ENCODE measurements at regions not wholly inside any gene's neighbourhood (a gene's known extent, or its start where the extent isn't known, plus 50 kb on each side); places are given as distances from the start of the nearest gene placed in this dataset.

GRCh38 chr2:35741556-35741955 is 614.0 kb upstream of the CRIM1 start:
- Histone ChIP-seq H3K9me3 (ENCODE audit: low read length) (no peaks in the 10 kb centered on the region), H3K79me2 (replicated peaks; ENCODE audit: insufficient read depth, low read length) (no peaks in the 10 kb centered on the region), H3K36me3 (ENCODE audit: insufficient read depth, low read length) (no peaks in the 10 kb centered on the region), H2AFZ (ENCODE audit: low read depth, low read length) (no peak overlapping the region), H3K4me2 (ENCODE audit: low read length) (no peak overlapping the region), H3K27me3 (ENCODE audit: insufficient read depth, low read depth, low read length) (no peaks in the 10 kb centered on the region), H3K9ac (ENCODE audit: low read length) (no peak overlapping the region), H3K4me3 (ENCODE audit: low read length) (no peak overlapping the region), H4K20me1 (ENCODE audit: insufficient read depth) (no peaks in the 10 kb centered on the region), H3K9me2 (ENCODE audit: insufficient read depth, low read length) (no peaks in the 10 kb centered on the region), H3K27ac (ENCODE audit: low read length) (no peak overlapping the region), H3F3A (ENCODE audit: insufficient read depth, low read length, poor library complexity, severe bottlenecking) (no peaks in the 10 kb centered on the region)
- TF ChIP-seq CTCF (IDR thresholded peaks at IDR 0.05; ENCODE audit: poor library complexity, severe bottlenecking), result no peak
- no peak for TF ChIP-seq POLR2AphosphoS5 (IDR thresholded peaks at IDR 0.05)
- no peak for TF ChIP-seq EP300 (conservative IDR thresholded peaks at IDR 0.05; ENCODE audit: poor library complexity, severe bottlenecking)
- TF ChIP-seq MXI1 (conservative IDR thresholded peaks at IDR 0.05; ENCODE audit: poor library complexity, severe bottlenecking), result no peak
- no peak for TF ChIP-seq TAF1 (IDR thresholded peaks at IDR 0.05; ENCODE audit: low read depth)
- no peak for TF ChIP-seq SMC3 (conservative IDR thresholded peaks at IDR 0.05; ENCODE audit: poor library complexity)
- TF ChIP-seq RAD21 (conservative IDR thresholded peaks at IDR 0.05), result no peak
- no peak for TF ChIP-seq REST (IDR thresholded peaks at IDR 0.05; ENCODE audit: borderline replicate concordance)
- TF ChIP-seq EZH2 (IDR thresholded peaks at IDR 0.05; ENCODE audit: borderline replicate concordance, insufficient read depth, low read length, poor library complexity, severe bottlenecking), result no peak

- Histone ChIP-seq H4K20me1 (ENCODE audit: insufficient read depth) (no peaks in the 10 kb centered on the region), H3K9me2 (ENCODE audit: insufficient read depth, low read length) (no peaks in the 10 kb centered on the region), H3K27ac (ENCODE audit: low read length) (no peak overlapping the region), H3F3A (ENCODE audit: insufficient read depth, low read length, poor library complexity, severe bottlenecking) (no peaks in the 10 kb centered on the region), H3K9me3 (ENCODE audit: low read length) (no peaks in the 10 kb centered on the region), H3K36me3 (ENCODE audit: insufficient read depth, low read length) (no peaks in the 10 kb centered on the region), H3K9ac (ENCODE audit: low read length) (no peak overlapping the region), H3K4me3 (ENCODE audit: low read length) (no peak overlapping the region), H2AFZ (ENCODE audit: low read depth, low read length) (no peak overlapping the region), H3K79me2 (replicated peaks; ENCODE audit: insufficient read depth, low read length) (no peaks in the 10 kb centered on the region), H3K27me3 (ENCODE audit: insufficient read depth, low read depth, low read length) (no peaks in the 10 kb centered on the region), H3K4me2 (ENCODE audit: low read length) (no peak overlapping the region)
- TF ChIP-seq EZH2 (IDR thresholded peaks at IDR 0.05; ENCODE audit: borderline replicate concordance, insufficient read depth, low read length, poor library complexity, severe bottlenecking) (no peak), CTCF (IDR thresholded peaks at IDR 0.05; ENCODE audit: poor library complexity, severe bottlenecking) (no peak), REST (IDR thresholded peaks at IDR 0.05; ENCODE audit: borderline replicate concordance) (no peak), MXI1 (conservative IDR thresholded peaks at IDR 0.05; ENCODE audit: poor library complexity, severe bottlenecking) (no peak), POLR2AphosphoS5 (IDR thresholded peaks at IDR 0.05) (no peak), SMC3 (conservative IDR thresholded peaks at IDR 0.05; ENCODE audit: poor library complexity) (no peak), TAF1 (IDR thresholded peaks at IDR 0.05; ENCODE audit: low read depth) (no peak), EP300 (conservative IDR thresholded peaks at IDR 0.05; ENCODE audit: poor library complexity, severe bottlenecking) (no peak), RAD21 (conservative IDR thresholded peaks at IDR 0.05) (no peak)
Observed at GRCh38 chr2:35731674-35732073, 623.9 kb upstream of the CRIM1 start.
